Loucy (cell line): ENCODE measurements at regions not wholly inside any gene's neighbourhood (a gene's known extent, or its start where the extent isn't known, plus 50 kb on each side); places are given as distances from the start of the nearest gene placed in this dataset.

Source experiments
- CTCF ChIP-seq: fragments of 200-600 bp; sonication (generic); conservative IDR thresholded peaks from 2 replicates; pipeline ENCODE4 v1.5.1; 2014; ENCODE audit warnings: mild to moderate bottlenecking, antibody characterized with exemption, low read length
- EZH2phosphoT487 ChIP-seq: fragments of 200-600 bp; IDR thresholded peaks from 2 replicates; pipeline ENCODE4 v1.6.1; 2018; ENCODE audit warnings: antibody characterized with exemption, mild to moderate bottlenecking, moderate library complexity, borderline replicate concordance

- TF ChIP-seq CTCF (no peak), EZH2phosphoT487 (no peak)
Measured at GRCh38 chrX:8864161-8864560, 63.0 kb upstream of the FAM9A start.
